Fibroblast of villous mesenchyme (primary cell): ENCODE measurements at regions not wholly inside any gene's neighbourhood (a gene's known extent, or its start where the extent isn't known, plus 50 kb on each side); places are given as distances from the start of the nearest gene placed in this dataset.
"Not testable (repeated sequence)": the region's sequence is repeated elsewhere in the genome, so short reads cannot be mapped to it uniquely, and the experiment has no call there.

Source experiments
- DNase-seq: peaks from one replicate; pipeline ENCODE4 v3.0.0-alpha.2; 2010; ENCODE audit warnings: low read depth
- H3K4me3 ChIP-seq: 2 replicates; pipeline ENCODE4 v1.5.1; 2011; ENCODE audit warnings: low read depth, mild to moderate bottlenecking, low read length
- CTCF ChIP-seq: IDR thresholded peaks from 2 replicates; pipeline ENCODE4 v1.5.1; 2012; ENCODE audit warnings: low read depth, mild to moderate bottlenecking, low read length; ENCODE audit not compliant: insufficient read depth

GRCh38 chr13:103884101-103884723 lies 818.0 kb upstream of the SLC10A2 start:
- TF ChIP-seq CTCF = no peak
- H3K4me3 ChIP-seq = no peak overlapping the region
- no peak for DNase-seq

GRCh38 chr13:103883698-103884097 lies 817.5 kb upstream of the SLC10A2 start:
- peak; percentile 19 for DNase-seq
- no peak overlapping the region for H3K4me3 ChIP-seq
- no peak for TF ChIP-seq CTCF

GRCh38 chr13:103883164-103883563 lies 816.9 kb upstream of the SLC10A2 start:
- peak; percentile 88 for DNase-seq
- TF ChIP-seq CTCF = peak; percentile 46
- no peak overlapping the region for H3K4me3 ChIP-seq

DNA sequence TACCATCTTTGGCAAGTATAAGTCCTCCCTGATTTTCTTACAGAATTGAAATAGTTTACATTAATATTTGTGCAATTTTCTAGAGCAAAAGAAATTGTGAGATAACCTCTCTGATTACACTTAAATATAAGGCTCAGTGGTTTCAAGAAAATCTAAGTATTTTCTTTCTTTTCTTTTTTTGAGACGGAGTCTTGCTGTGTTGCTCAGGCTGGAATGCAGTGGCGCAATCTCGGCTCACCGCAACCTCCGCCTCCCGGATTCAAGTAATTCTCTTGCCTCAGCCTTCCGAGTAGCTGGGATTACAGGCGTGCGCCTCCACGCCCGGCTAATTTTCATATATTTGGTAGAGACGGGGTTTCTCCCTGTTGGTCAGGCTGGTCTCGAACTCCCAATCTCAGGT lies 813.9 kb upstream of the SLC10A2 start:
- not testable (repeated sequence) for DNase-seq, H3K4me3 ChIP-seq

DNA sequence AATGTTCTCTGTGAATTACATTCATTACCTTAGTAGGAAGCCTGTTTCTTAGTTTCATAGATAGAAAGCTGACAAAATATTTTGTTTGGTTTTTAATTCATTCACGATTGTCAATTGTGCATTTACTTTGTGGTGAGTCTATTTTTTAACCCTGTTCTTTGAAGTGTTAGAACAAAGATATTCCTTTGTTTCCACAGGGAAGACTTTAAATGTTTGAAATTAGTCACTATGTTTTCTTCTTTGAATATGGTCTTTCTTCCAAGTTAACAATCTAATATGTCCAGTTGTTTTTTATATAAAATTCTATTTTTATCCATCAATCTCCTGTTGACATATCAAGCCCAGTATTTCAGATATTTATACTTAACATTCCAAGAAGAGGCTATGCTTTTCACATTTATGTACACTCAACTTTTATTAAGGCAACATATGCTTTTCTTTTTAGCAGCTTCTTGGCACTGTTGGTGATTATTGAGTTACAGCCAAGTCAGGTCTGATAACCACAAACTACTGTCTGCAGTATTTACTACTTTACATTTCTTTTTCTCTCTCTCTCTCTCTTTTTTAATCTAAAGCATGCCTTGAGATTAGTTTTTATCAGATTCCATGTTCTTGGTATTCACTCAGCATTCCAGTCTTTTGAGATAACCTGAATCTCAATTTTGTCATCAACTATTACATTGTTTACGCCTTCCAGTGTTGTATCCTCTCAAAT lies 812.8 kb upstream of the SLC10A2 start:
- no peak for DNase-seq
- no peak for TF ChIP-seq CTCF
- H3K4me3 ChIP-seq = no peak overlapping the region

DNA sequence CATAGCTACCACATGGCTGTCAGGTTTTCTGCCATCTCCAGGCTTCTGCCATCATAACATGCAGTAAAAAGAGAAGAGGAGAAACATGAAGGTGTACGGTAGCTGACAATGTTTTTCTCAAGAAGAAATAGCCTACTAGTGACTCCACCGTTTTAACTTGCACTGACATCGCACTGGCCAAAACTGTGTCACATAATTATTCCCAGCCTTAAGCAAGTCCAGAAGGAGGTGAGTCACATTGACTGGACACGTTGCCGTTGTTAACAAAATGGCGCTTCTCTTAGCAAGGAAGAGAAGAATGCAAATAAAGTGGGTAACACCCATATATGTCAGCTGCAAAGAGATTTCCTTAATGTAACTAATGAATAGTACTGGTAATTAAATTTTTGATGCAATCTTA lies 810.4 kb upstream of the SLC10A2 start:
- no peak for TF ChIP-seq CTCF
- peak; percentile 18 for DNase-seq
- H3K4me3 ChIP-seq = no peak overlapping the region

GRCh38 chr13:103873725-103874124 lies 807.5 kb upstream of the SLC10A2 start:
- no peak for TF ChIP-seq CTCF
- DNase-seq = no peak
- H3K4me3 ChIP-seq = no peak overlapping the region
